ENCODE measurements at regions not wholly inside any gene's neighbourhood (a gene's known extent, or its start where the extent isn't known, plus 50 kb on each side); places are given as distances from the start of the nearest gene placed in this dataset.

DNA sequence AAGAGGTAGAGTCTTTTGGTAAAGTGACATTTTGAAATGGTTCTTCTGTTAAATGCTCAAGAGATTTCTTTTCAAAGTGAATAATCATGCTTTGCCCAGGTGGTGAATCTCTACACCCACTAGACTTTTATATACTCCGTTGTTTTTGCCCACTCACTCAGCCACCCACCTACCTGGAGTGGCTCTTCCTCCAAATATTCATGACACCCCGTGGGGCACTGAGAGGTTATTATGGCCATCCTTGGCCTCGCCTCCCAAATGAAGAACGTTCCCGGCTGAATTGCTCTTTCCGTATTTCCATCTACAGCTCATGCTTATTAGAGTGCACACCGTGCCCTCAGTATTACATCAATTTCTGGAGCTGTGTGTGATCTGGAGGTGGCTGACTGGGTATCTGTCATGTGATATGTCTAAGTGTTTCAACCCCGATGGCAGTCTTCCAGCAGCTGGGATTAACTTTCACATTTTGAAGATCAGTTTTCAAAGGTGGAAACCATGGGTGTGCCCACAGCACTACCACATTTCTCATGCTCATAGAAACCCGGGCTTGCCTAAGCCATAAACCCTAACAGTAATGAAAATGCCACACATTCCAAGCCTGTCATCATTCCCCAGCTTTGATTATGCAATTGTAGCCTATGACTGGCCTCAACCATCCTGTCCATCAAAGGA, 406.6 kb upstream of the MMADHC start:
- H3K27me3 ChIP-seq (ENCODE audit: insufficient read depth, low read length), result no peaks in the 10 kb centered on the region
- TF ChIP-seq, protein P1, sequence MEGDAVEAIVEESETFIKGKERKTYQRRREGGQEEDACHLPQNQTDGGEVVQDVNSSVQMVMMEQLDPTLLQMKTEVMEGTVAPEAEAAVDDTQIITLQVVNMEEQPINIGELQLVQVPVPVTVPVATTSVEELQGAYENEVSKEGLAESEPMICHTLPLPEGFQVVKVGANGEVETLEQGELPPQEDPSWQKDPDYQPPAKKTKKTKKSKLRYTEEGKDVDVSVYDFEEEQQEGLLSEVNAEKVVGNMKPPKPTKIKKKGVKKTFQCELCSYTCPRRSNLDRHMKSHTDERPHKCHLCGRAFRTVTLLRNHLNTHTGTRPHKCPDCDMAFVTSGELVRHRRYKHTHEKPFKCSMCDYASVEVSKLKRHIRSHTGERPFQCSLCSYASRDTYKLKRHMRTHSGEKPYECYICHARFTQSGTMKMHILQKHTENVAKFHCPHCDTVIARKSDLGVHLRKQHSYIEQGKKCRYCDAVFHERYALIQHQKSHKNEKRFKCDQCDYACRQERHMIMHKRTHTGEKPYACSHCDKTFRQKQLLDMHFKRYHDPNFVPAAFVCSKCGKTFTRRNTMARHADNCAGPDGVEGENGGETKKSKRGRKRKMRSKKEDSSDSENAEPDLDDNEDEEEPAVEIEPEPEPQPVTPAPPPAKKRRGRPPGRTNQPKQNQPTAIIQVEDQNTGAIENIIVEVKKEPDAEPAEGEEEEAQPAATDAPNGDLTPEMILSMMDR (IDR thresholded peaks at IDR 0.05; ENCODE audit: extremely low read depth, low read depth, low read length), result no peak
- H3K9me3 ChIP-seq (ENCODE audit: low read depth, low read length), result no peaks in the 10 kb centered on the region
- DNase-seq (ENCODE audit: insufficient read length, low spot score, missing footprints), result no peak
- H2AFZ ChIP-seq (ENCODE audit: low read length), result peak overlapping the region; percentile 11
- H3K4me2 ChIP-seq (ENCODE audit: insufficient read depth, low read length), result peak overlapping the region; percentile 24
- H3K36me3 ChIP-seq (ENCODE audit: insufficient read depth, low read length), result no peaks in the 10 kb centered on the region
- no peaks in the 10 kb centered on the region for H4K20me1 ChIP-seq (ENCODE audit: insufficient read depth, low read length)
- H3K4me1 ChIP-seq (ENCODE audit: insufficient read depth, low read length), result peaks cover 41% of the 10 kb centered on the region
- H3K4me3 ChIP-seq (ENCODE audit: insufficient read depth, low read length), result no peak overlapping the region
- H3K27ac ChIP-seq (ENCODE audit: low read depth, low read length), result no peak overlapping the region
- H3K79me2 ChIP-seq (ENCODE audit: insufficient read depth, low read length), result no peaks in the 10 kb centered on the region

DNA sequence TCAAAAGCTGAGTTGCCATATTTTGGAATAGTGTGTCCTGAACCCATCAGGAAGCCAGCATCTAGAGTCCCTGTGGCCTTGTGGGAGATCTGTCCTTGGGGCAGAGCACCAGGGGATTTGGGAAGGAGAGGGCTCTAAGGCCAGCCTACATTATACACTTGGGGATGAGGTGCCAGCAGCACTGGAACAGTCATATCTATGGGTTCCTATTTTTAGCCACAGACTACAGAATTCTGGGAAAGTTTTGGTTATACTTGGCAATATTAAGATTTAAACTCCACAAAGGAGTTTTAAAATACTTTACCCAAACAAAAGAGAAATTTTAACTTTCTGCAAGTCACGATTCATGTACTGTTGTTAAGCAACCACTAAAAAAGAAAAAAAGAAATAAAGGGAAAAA, 405.7 kb upstream of the MMADHC start:
- TF ChIP-seq, protein P1 (IDR thresholded peaks at IDR 0.05; ENCODE audit: extremely low read depth, low read depth, low read length), result no peak
- no peak overlapping the region for H2AFZ ChIP-seq (ENCODE audit: low read length)
- H3K27me3 ChIP-seq (ENCODE audit: insufficient read depth, low read length), result no peaks in the 10 kb centered on the region
- no peaks in the 10 kb centered on the region for H3K79me2 ChIP-seq (ENCODE audit: insufficient read depth, low read length)
- H3K36me3 ChIP-seq (ENCODE audit: insufficient read depth, low read length), result no peaks in the 10 kb centered on the region
- H3K4me3 ChIP-seq (ENCODE audit: insufficient read depth, low read length), result no peak overlapping the region
- no peak for DNase-seq (ENCODE audit: insufficient read length, low spot score, missing footprints)
- no peaks in the 10 kb centered on the region for H4K20me1 ChIP-seq (ENCODE audit: insufficient read depth, low read length)
- H3K9me3 ChIP-seq (ENCODE audit: low read depth, low read length), result no peaks in the 10 kb centered on the region
- H3K4me2 ChIP-seq (ENCODE audit: insufficient read depth, low read length), result no peak overlapping the region
- peaks cover 44% of the 10 kb centered on the region for H3K4me1 ChIP-seq (ENCODE audit: insufficient read depth, low read length)
- no peak overlapping the region for H3K27ac ChIP-seq (ENCODE audit: low read depth, low read length)

DNA sequence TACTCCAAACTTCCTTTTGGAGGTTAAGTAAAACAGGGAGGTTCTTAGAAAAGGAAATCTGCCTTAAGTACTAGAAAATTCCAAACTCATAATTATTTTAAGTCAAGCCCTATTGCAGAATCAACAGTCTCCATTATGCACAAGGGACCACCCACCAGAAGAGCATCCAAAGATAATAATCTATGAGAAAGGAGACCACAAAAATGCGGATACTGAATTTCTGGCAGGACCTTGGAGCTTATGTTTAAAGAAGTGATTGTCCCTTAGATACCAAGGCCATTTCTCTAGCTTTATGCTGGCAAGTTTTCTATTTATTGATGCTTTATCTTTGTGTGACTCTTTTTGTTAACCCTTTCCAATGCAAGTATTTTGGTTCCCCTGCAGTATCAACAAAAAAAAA, 404.0 kb upstream of the MMADHC start:
- H3K36me3 ChIP-seq (ENCODE audit: insufficient read depth, low read length), result no peaks in the 10 kb centered on the region
- H3K4me2 ChIP-seq (ENCODE audit: insufficient read depth, low read length), result no peak overlapping the region
- H4K20me1 ChIP-seq (ENCODE audit: insufficient read depth, low read length), result no peaks in the 10 kb centered on the region
- no peak overlapping the region for H3K4me3 ChIP-seq (ENCODE audit: insufficient read depth, low read length)
- H3K27ac ChIP-seq (ENCODE audit: low read depth, low read length), result peak overlapping the region; percentile 32
- TF ChIP-seq, protein P1 (IDR thresholded peaks at IDR 0.05; ENCODE audit: extremely low read depth, low read depth, low read length), result no peak
- peaks cover 44% of the 10 kb centered on the region for H3K4me1 ChIP-seq (ENCODE audit: insufficient read depth, low read length)
- DNase-seq (ENCODE audit: insufficient read length, low spot score, missing footprints), result no peak
- H3K79me2 ChIP-seq (ENCODE audit: insufficient read depth, low read length), result no peaks in the 10 kb centered on the region
- H3K9me3 ChIP-seq (ENCODE audit: low read depth, low read length), result no peaks in the 10 kb centered on the region
- H3K27me3 ChIP-seq (ENCODE audit: insufficient read depth, low read length), result no peaks in the 10 kb centered on the region
- H2AFZ ChIP-seq (ENCODE audit: low read length), result no peak overlapping the region

DNA sequence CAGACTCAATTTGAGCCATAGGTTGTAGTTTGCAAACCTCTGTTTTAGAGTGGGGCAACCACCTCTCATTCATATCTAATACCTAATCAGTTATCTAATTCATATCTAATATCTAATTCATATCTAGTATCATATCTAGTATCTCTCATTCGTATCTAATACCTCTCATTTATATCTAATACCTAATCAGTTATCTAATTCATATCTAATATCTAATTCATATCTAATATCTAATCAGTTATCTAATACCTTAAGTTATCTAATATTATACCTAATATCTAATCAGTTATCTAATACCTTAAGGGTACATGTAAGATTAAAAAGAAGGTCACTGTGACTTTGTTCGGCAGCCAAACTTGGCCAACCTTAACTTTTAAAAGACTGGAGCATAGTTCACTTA, 403.4 kb upstream of the MMADHC start:
- peaks cover 44% of the 10 kb centered on the region for H3K4me1 ChIP-seq (ENCODE audit: insufficient read depth, low read length)
- H3K4me2 ChIP-seq (ENCODE audit: insufficient read depth, low read length), result no peak overlapping the region
- no peaks in the 10 kb centered on the region for H4K20me1 ChIP-seq (ENCODE audit: insufficient read depth, low read length)
- DNase-seq (ENCODE audit: insufficient read length, low spot score, missing footprints), result no peak
- H3K79me2 ChIP-seq (ENCODE audit: insufficient read depth, low read length), result no peaks in the 10 kb centered on the region
- H3K36me3 ChIP-seq (ENCODE audit: insufficient read depth, low read length), result no peaks in the 10 kb centered on the region
- TF ChIP-seq, protein P1 (IDR thresholded peaks at IDR 0.05; ENCODE audit: extremely low read depth, low read depth, low read length), result no peak
- H3K9me3 ChIP-seq (ENCODE audit: low read depth, low read length), result no peaks in the 10 kb centered on the region
- no peak overlapping the region for H3K4me3 ChIP-seq (ENCODE audit: insufficient read depth, low read length)
- H2AFZ ChIP-seq (ENCODE audit: low read length), result no peak overlapping the region
- no peaks in the 10 kb centered on the region for H3K27me3 ChIP-seq (ENCODE audit: insufficient read depth, low read length)
- H3K27ac ChIP-seq (ENCODE audit: low read depth, low read length), result peak overlapping the region; percentile 32

Measured in osteoblast (primary cell).